ENCODE measurements at regions not wholly inside any gene's neighbourhood (a gene's known extent, or its start where the extent isn't known, plus 50 kb on each side); places are given as distances from the start of the nearest gene placed in this dataset.
"Not testable (repeated sequence)": the region's sequence is repeated elsewhere in the genome, so short reads cannot be mapped to it uniquely, and the experiment has no call there.

DNA sequence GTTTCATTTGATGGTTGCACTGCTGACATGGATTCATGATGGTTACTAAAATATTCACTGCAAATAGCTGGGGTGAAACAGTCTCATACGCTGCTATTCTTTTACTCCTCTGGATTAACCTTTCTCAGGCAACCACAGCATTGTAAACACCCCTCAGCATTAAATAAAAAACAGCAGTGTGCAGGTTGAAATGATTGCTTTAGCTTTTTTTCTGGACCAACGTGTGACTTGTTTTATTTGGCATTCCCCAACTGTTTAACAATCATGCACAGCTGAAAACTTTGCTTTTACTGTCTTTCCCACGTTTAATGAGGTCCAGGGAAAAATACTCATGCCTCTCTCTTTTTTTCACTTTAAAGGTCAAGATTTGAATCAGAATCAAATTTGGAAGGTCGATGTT is 490.8 kb downstream of the RAPGEF2 start:
- TF ChIP-seq, protein P1, sequence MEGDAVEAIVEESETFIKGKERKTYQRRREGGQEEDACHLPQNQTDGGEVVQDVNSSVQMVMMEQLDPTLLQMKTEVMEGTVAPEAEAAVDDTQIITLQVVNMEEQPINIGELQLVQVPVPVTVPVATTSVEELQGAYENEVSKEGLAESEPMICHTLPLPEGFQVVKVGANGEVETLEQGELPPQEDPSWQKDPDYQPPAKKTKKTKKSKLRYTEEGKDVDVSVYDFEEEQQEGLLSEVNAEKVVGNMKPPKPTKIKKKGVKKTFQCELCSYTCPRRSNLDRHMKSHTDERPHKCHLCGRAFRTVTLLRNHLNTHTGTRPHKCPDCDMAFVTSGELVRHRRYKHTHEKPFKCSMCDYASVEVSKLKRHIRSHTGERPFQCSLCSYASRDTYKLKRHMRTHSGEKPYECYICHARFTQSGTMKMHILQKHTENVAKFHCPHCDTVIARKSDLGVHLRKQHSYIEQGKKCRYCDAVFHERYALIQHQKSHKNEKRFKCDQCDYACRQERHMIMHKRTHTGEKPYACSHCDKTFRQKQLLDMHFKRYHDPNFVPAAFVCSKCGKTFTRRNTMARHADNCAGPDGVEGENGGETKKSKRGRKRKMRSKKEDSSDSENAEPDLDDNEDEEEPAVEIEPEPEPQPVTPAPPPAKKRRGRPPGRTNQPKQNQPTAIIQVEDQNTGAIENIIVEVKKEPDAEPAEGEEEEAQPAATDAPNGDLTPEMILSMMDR (IDR thresholded peaks at IDR 0.05; ENCODE audit: borderline replicate concordance, control extremely low read depth, extremely low read depth, insufficient read depth, missing control alignments), result no peak
- in situ Hi-C loops (cut with MboI; ENCODE audit: low sequenced_read_pairs, unreplicated experiment), result no loop called here
- no peak for DNase-seq (ENCODE audit: low spot score)

DNA sequence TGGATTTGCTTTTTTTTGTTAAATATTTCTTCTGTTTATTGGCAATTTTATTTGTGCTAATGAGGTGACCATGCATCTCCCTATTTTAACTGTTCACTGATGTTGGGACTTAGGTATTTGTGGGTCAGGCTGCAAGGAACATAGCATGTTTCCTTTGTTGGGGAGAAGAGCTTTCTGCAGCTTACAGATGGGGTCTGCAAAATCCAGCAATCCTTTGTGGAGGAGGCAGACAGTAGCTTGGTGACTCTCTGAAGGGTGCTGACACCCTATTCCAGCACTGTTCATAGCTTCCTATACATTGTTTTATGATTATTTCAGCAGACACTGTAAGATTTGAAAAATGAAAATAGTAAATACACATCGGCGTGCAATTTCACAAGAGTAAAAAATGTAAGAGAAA is 491.7 kb downstream of the RAPGEF2 start:
- TF ChIP-seq, protein P1 (IDR thresholded peaks at IDR 0.05; ENCODE audit: borderline replicate concordance, control extremely low read depth, extremely low read depth, insufficient read depth, missing control alignments), result no peak
- in situ Hi-C loops (cut with MboI; ENCODE audit: low sequenced_read_pairs, unreplicated experiment), result no loop called here

GRCh38 chr4:159595101-159595500 is 492.2 kb downstream of the RAPGEF2 start:
- in situ Hi-C loops (cut with MboI; ENCODE audit: low sequenced_read_pairs, unreplicated experiment); DNase-seq (ENCODE audit: low spot score): not testable (repeated sequence)

More for the DNA sequence above, 491.7 kb downstream of the RAPGEF2 start:
- no peak for DNase-seq (ENCODE audit: low spot score)

DNA sequence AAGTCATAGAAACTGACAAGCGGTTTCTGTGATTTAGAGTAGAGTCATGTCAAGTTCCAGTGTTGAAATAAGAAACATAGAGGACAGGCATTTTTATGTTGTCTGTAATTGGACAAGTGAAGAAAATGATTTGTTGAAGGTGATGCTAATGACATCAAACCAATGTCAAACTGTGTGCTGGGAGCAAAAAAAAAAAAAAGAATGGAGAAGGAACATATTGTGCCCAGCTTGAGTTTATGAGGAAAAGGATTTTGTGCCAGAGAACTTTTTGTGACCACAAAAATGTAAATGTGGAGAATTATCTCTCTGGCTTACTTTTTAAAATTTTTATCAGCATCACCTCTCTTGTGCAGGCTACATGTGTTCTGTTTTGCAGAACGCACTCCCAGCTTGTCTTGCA is 495.7 kb downstream of the RAPGEF2 start:
- no peak for DNase-seq (ENCODE audit: low spot score)
- in situ Hi-C loops (cut with MboI; ENCODE audit: low sequenced_read_pairs, unreplicated experiment), result no loop called here
- TF ChIP-seq, protein P1 (IDR thresholded peaks at IDR 0.05; ENCODE audit: borderline replicate concordance, control extremely low read depth, extremely low read depth, insufficient read depth, missing control alignments), result no peak

- in situ Hi-C loops (cut with MboI; ENCODE audit: low sequenced_read_pairs, unreplicated experiment), result no loop called here
- DNase-seq (ENCODE audit: low spot score), result no peak
- TF ChIP-seq, protein P1 (IDR thresholded peaks at IDR 0.05; ENCODE audit: borderline replicate concordance, control extremely low read depth, extremely low read depth, insufficient read depth, missing control alignments), result no peak
Measured at GRCh38 chr4:159600061-159600460, 497.2 kb downstream of the RAPGEF2 start.

DNA sequence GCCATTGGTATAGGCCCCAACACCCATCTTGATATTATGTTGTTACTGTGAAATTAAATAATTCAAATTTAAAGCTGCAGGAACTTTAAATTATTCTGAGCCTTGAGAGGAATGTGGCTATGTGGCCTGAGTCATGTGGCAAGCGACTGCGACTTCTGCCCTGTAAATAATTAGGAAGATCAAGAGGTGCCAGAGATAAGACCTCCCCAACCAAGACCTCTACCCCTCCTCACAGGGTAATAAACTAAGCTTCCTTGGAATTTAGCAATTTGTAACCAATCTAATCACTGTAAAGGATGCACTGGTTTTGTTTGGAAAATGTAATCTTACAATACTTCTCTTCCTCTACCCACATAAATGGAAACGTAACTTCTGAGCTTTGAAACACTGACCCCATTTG is 501.9 kb downstream of the RAPGEF2 start:
- in situ Hi-C loops (cut with MboI; ENCODE audit: low sequenced_read_pairs, unreplicated experiment), result no loop called here
- TF ChIP-seq, protein P1 (IDR thresholded peaks at IDR 0.05; ENCODE audit: borderline replicate concordance, control extremely low read depth, extremely low read depth, insufficient read depth, missing control alignments), result no peak
- DNase-seq (ENCODE audit: low spot score), result no peak

DNA sequence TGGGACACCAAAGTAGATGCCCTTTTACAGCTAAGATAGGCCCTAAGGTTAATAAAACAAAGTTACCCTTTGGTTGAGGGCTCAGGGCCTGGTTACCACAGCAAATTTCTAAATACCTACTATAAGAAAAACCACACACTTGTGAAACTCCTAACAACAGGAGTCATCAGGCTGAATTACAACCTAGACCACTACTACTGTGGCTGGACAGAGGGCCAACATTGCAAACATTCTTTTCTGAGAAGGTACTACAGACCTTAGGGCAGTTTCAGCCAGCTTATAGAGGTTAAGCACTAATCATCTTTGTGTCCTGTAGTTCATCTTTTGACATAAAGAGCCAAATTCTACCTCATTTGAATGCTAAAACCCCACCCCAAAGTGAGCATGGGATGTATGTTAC is 504.0 kb downstream of the RAPGEF2 start:
- TF ChIP-seq, protein P1 (IDR thresholded peaks at IDR 0.05; ENCODE audit: borderline replicate concordance, control extremely low read depth, extremely low read depth, insufficient read depth, missing control alignments), result no peak
- in situ Hi-C loops (cut with MboI; ENCODE audit: low sequenced_read_pairs, unreplicated experiment), result no loop called here
- no peak for DNase-seq (ENCODE audit: low spot score)

All from GM13976 (cell line).